ENCODE measurements at regions not wholly inside any gene's neighbourhood (a gene's known extent, or its start where the extent isn't known, plus 50 kb on each side); places are given as distances from the start of the nearest gene placed in this dataset.

DNA sequence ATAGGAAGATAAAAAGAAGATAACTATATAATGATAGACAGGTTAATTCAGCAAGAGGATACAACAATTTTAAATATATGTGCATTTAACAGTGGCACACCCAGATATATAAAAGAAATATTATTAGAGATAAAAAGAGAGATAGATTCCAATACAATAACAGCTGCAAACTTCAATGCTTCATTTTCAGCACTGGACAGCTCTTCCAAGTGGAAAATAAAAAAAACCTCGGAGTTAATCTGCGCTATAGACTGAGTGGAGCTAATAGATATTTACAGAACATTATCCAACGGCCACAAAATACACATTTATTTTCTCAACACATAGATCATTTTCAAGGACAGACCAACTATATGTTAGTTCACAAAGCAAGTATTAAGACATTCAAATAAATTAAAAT, 1229.5 kb upstream of the CDH6 start:
- H3K4me2 ChIP-seq (ENCODE audit: insufficient read depth, insufficient read length, low read length): no peak overlapping the region
- Mint-ChIP-seq H3K4me3 (no peak overlapping the region), H3K36me3 (ENCODE audit: insufficient read depth in 1 of 3, low read depth in 3 of 3) (no peaks in the 10 kb centered on the region), H3K9me3 (no peaks in the 10 kb centered on the region; a peak in 1 of 5 replicates), H3K27me3 (ENCODE audit: low read depth) (no peaks in the 10 kb centered on the region), H3K4me1 (no peaks in the 10 kb centered on the region), H3K27ac (no peak overlapping the region)
- no peak overlapping the region for H4K91ac ChIP-seq (ENCODE audit: insufficient read length, low read depth, low read length)
- H3K27me3 ChIP-seq (ENCODE audit: insufficient read depth, low read length): no peaks in the 10 kb centered on the region
- no peaks in the 10 kb centered on the region for H3K4me1 ChIP-seq (ENCODE audit: insufficient read depth, low read length)
- H4K5ac ChIP-seq (ENCODE audit: insufficient read length, low read depth, low read length): no peak overlapping the region
- H3K23ac ChIP-seq (ENCODE audit: insufficient read length, low read depth, low read length): no peak overlapping the region
- H3K79me2 ChIP-seq (ENCODE audit: insufficient read depth, low read length): no peaks in the 10 kb centered on the region
- H2BK12ac ChIP-seq (ENCODE audit: insufficient read length, low read depth, low read length): no peak overlapping the region
- WGBS (ENCODE audit: extremely low coverage, insufficient read length, low lambda C conversion rate): no CpG with 5 or more reads among the region's 3 CpGs
- no peak overlapping the region for H2AFZ ChIP-seq (ENCODE audit: low read length)
- H2AK5ac ChIP-seq (ENCODE audit: insufficient read length, low read length): no peak overlapping the region
- no peaks in the 10 kb centered on the region for H3K79me1 ChIP-seq (ENCODE audit: insufficient read depth, low read depth, low read length, poor library complexity, severe bottlenecking)
- H4K20me1 ChIP-seq (ENCODE audit: control insufficient read depth, insufficient read depth, insufficient read length): no peaks in the 10 kb centered on the region
- H3K4ac ChIP-seq (ENCODE audit: low read depth, low read length): no peak overlapping the region
- no peak overlapping the region for H3K18ac ChIP-seq (ENCODE audit: insufficient read length, low read depth, low read length)
- no peaks in the 10 kb centered on the region for H3K9me3 ChIP-seq (ENCODE audit: control insufficient read depth, low read depth, low read length)
- no peak overlapping the region for H3T11ph ChIP-seq (ENCODE audit: low read length)
- H3K9ac ChIP-seq (ENCODE audit: extremely low read depth, insufficient read length, low read length): no peak overlapping the region
- no peak overlapping the region for H4K8ac ChIP-seq (replicated peaks; ENCODE audit: insufficient read length, low read depth, low read length)
- DNase-seq: no peak
- no peaks in the 10 kb centered on the region for H3K23me2 ChIP-seq (ENCODE audit: insufficient read length, low read depth, low read length, poor library complexity, severe bottlenecking)
- H3K27ac ChIP-seq (ENCODE audit: insufficient read length, low read depth, low read length): no peak overlapping the region
- H2BK5ac ChIP-seq (ENCODE audit: insufficient read length, low read length): no peak overlapping the region
- no peak overlapping the region for H3K14ac ChIP-seq (ENCODE audit: insufficient read depth, low read length)
- TF ChIP-seq, protein P1, sequence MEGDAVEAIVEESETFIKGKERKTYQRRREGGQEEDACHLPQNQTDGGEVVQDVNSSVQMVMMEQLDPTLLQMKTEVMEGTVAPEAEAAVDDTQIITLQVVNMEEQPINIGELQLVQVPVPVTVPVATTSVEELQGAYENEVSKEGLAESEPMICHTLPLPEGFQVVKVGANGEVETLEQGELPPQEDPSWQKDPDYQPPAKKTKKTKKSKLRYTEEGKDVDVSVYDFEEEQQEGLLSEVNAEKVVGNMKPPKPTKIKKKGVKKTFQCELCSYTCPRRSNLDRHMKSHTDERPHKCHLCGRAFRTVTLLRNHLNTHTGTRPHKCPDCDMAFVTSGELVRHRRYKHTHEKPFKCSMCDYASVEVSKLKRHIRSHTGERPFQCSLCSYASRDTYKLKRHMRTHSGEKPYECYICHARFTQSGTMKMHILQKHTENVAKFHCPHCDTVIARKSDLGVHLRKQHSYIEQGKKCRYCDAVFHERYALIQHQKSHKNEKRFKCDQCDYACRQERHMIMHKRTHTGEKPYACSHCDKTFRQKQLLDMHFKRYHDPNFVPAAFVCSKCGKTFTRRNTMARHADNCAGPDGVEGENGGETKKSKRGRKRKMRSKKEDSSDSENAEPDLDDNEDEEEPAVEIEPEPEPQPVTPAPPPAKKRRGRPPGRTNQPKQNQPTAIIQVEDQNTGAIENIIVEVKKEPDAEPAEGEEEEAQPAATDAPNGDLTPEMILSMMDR (conservative IDR thresholded peaks at IDR 0.05): no peak
- no peak overlapping the region for H2BK20ac ChIP-seq (ENCODE audit: low read depth, low read length, poor library complexity, severe bottlenecking)
- no peak overlapping the region for H2BK120ac ChIP-seq (ENCODE audit: low read depth, low read length, poor library complexity, severe bottlenecking)
- no peak overlapping the region for H2BK15ac ChIP-seq (ENCODE audit: low read depth, low read length)
- no peak overlapping the region for H3K56ac ChIP-seq (ENCODE audit: insufficient read length, low read depth, low read length)

Data from H9 (cell line).